ENCODE measurements at regions not wholly inside any gene's neighbourhood (a gene's known extent, or its start where the extent isn't known, plus 50 kb on each side); places are given as distances from the start of the nearest gene placed in this dataset.

DNA sequence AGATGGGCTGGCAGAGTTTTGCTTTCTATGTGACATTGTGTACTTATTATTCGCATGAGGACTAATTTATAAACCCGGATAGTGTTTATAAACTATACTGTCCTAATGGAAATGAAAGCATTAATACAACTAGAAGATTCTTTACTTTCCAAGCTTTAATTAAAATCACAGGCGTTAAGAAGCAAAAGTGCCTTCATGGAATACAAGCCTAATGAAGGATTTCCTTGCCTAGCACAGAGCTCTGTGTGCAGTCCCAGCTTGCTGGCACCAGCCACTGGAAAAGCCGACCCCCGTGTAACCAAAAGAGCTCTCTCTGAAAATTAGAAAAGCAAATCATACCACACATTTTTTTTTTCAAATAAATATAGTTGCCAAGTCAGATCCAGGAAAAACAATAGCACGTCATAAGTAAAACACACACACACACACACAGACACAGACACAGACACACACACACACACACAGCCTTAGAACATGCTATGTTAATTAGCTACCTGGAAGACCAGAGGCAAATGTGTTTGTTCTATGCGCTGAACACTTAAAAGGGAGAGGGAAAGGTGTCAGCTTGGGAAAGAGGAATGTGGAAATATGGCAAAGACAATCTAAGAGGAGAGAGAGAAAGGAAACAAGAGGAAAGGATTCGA lies 1084.2 kb downstream of the TUSC7 start:
- H3K9me3 ChIP-seq: no peaks in the 10 kb centered on the region
- no peak overlapping the region for H3K4me3 ChIP-seq
- TF ChIP-seq, protein P1, sequence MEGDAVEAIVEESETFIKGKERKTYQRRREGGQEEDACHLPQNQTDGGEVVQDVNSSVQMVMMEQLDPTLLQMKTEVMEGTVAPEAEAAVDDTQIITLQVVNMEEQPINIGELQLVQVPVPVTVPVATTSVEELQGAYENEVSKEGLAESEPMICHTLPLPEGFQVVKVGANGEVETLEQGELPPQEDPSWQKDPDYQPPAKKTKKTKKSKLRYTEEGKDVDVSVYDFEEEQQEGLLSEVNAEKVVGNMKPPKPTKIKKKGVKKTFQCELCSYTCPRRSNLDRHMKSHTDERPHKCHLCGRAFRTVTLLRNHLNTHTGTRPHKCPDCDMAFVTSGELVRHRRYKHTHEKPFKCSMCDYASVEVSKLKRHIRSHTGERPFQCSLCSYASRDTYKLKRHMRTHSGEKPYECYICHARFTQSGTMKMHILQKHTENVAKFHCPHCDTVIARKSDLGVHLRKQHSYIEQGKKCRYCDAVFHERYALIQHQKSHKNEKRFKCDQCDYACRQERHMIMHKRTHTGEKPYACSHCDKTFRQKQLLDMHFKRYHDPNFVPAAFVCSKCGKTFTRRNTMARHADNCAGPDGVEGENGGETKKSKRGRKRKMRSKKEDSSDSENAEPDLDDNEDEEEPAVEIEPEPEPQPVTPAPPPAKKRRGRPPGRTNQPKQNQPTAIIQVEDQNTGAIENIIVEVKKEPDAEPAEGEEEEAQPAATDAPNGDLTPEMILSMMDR (IDR thresholded peaks at IDR 0.05): no peak
- ATAC-seq: no peak
- no peak for DNase-seq
- intact Hi-C loops (cut with DNase I, micrococcal nuclease): no loop called here
- H3K36me3 ChIP-seq (ENCODE audit: low read depth): no peaks in the 10 kb centered on the region
- no peaks in the 10 kb centered on the region for H3K4me1 ChIP-seq (ENCODE audit: low read depth)

- DNase-seq (no peak), ATAC-seq (no peak)
- TF ChIP-seq, protein P1 (IDR thresholded peaks at IDR 0.05): no peak
- Histone ChIP-seq H3K4me1 (ENCODE audit: low read depth) (no peaks in the 10 kb centered on the region), H3K4me3 (no peak overlapping the region), H3K9me3 (no peaks in the 10 kb centered on the region), H3K36me3 (ENCODE audit: low read depth) (no peaks in the 10 kb centered on the region)
- intact Hi-C loops (cut with DNase I, micrococcal nuclease): no loop called here
These were observed 1088.6 kb downstream of the TUSC7 start for GRCh38 chr3:117798221-117798620.

- intact Hi-C loops (cut with DNase I, micrococcal nuclease): no loop called here
- Histone ChIP-seq H3K36me3 (ENCODE audit: low read depth) (no peaks in the 10 kb centered on the region), H3K4me1 (ENCODE audit: low read depth) (no peaks in the 10 kb centered on the region), H3K9me3 (no peaks in the 10 kb centered on the region), H3K4me3 (no peak overlapping the region)
- TF ChIP-seq, protein P1 (IDR thresholded peaks at IDR 0.05): no peak
- no peak for DNase-seq
- ATAC-seq: no peak
These were observed 1089.3 kb downstream of the TUSC7 start for GRCh38 chr3:117798687-117799386.

GRCh38 chr3:117799387-117799735 lies 1089.8 kb downstream of the TUSC7 start:
- ATAC-seq: no peak
- intact Hi-C loops (cut with DNase I, micrococcal nuclease): no loop called here
- H3K9me3 ChIP-seq: no peaks in the 10 kb centered on the region
- H3K4me1 ChIP-seq (ENCODE audit: low read depth): no peaks in the 10 kb centered on the region
- no peak overlapping the region for H3K4me3 ChIP-seq
- no peaks in the 10 kb centered on the region for H3K36me3 ChIP-seq (ENCODE audit: low read depth)
- DNase-seq: no peak
- TF ChIP-seq, protein P1 (IDR thresholded peaks at IDR 0.05): no peak

DNA sequence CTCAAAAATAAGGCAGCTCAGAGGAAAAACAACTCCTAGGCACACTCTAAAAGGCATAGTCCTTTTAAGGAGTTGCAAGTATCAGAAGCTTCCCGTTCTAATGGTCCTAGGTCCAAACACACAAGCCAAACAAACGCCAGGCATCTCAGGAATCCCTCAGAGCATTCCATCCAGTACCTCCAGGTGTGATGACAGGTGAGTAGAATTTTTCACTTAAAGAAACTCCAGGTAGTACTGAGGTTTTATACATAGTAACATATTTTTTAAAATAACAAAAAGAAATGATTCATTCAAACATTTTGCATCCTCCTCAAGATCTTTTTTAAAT lies 1092.3 kb downstream of the TUSC7 start:
- intact Hi-C loops (cut with DNase I, micrococcal nuclease): no loop called here
- TF ChIP-seq, protein P1 (IDR thresholded peaks at IDR 0.05): no peak
- ATAC-seq: no peak

More for the DNA sequence above, 1092.3 kb downstream of the TUSC7 start:
- H3K4me3 ChIP-seq: no peak overlapping the region
- H3K4me1 ChIP-seq (ENCODE audit: low read depth): no peaks in the 10 kb centered on the region
- no peaks in the 10 kb centered on the region for H3K36me3 ChIP-seq (ENCODE audit: low read depth)
- H3K9me3 ChIP-seq: no peaks in the 10 kb centered on the region
- no peak for DNase-seq
